ENCODE measurements at regions not wholly inside any gene's neighbourhood (a gene's known extent, or its start where the extent isn't known, plus 50 kb on each side); places are given as distances from the start of the nearest gene placed in this dataset.

DNA sequence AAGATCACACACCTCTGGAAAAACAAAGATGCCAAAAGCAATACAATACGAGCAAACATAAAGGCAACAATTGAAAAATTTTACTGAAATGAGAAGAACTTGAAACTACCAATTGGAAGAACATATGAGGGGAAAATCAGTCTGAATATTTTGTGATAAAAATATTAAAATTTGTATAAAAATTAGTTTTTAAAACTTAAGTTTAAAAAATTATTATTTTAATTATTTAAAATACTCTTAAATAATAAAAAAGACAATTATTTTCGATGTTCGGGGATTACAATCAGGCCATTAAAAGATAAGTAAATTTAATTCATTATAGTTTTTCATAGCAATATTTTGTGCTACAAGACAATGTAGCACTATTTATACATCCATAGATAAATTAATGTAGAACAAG lies 1239.3 kb downstream of the AMY1C start:
- TF ChIP-seq SUZ12 (IDR thresholded peaks at IDR 0.05; ENCODE audit: unreplicated experiment) (no peak), EP300 (IDR thresholded peaks at IDR 0.05; ENCODE audit: borderline replicate concordance in 1 of 2, control insufficient read depth in 1 of 2, low read depth in 2 of 2, low read length in 2 of 2) (no peak), BMI1 (IDR thresholded peaks at IDR 0.05; ENCODE audit: borderline replicate concordance) (no peak), NBN (IDR thresholded peaks at IDR 0.05) (no peak), IKZF2 (IDR thresholded peaks at IDR 0.05) (no peak), ZNF24 (IDR thresholded peaks at IDR 0.05) (no peak), SP1 (IDR thresholded peaks at IDR 0.05; ENCODE audit: low read depth, low read length) (no peak), BHLHE40 (IDR thresholded peaks at IDR 0.05; ENCODE audit: borderline replicate concordance in 1 of 2, low read depth in 2 of 2, low read length in 1 of 2) (no peak), SREBF1 (IDR thresholded peaks at IDR 0.05; ENCODE audit: low read length) (no peak), JUND (IDR thresholded peaks at IDR 0.05; ENCODE audit: low read depth, low read length) (no peak), NFIC (IDR thresholded peaks at IDR 0.05; ENCODE audit: low read depth, low read length) (no peak)
- TF ChIP-seq, protein P1, sequence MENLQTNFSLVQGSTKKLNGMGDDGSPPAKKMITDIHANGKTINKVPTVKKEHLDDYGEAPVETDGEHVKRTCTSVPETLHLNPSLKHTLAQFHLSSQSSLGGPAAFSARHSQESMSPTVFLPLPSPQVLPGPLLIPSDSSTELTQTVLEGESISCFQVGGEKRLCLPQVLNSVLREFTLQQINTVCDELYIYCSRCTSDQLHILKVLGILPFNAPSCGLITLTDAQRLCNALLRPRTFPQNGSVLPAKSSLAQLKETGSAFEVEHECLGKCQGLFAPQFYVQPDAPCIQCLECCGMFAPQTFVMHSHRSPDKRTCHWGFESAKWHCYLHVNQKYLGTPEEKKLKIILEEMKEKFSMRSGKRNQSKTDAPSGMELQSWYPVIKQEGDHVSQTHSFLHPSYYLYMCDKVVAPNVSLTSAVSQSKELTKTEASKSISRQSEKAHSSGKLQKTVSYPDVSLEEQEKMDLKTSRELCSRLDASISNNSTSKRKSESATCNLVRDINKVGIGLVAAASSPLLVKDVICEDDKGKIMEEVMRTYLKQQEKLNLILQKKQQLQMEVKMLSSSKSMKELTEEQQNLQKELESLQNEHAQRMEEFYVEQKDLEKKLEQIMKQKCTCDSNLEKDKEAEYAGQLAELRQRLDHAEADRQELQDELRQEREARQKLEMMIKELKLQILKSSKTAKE (IDR thresholded peaks at IDR 0.05; ENCODE audit: low read depth, poor library complexity, severe bottlenecking), result no peak
- TF ChIP-seq, protein P2, sequence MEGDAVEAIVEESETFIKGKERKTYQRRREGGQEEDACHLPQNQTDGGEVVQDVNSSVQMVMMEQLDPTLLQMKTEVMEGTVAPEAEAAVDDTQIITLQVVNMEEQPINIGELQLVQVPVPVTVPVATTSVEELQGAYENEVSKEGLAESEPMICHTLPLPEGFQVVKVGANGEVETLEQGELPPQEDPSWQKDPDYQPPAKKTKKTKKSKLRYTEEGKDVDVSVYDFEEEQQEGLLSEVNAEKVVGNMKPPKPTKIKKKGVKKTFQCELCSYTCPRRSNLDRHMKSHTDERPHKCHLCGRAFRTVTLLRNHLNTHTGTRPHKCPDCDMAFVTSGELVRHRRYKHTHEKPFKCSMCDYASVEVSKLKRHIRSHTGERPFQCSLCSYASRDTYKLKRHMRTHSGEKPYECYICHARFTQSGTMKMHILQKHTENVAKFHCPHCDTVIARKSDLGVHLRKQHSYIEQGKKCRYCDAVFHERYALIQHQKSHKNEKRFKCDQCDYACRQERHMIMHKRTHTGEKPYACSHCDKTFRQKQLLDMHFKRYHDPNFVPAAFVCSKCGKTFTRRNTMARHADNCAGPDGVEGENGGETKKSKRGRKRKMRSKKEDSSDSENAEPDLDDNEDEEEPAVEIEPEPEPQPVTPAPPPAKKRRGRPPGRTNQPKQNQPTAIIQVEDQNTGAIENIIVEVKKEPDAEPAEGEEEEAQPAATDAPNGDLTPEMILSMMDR (IDR thresholded peaks at IDR 0.05 in 2 of 3, conservative IDR thresholded peaks at IDR 0.05 in 1 of 3; ENCODE audit: control insufficient read depth in 2 of 3, extremely low read depth in 1 of 3, insufficient read depth in 1 of 3, low read depth in 3 of 3, low read length in 3 of 3), result no peak

Measured in GM12878 (cell line).